SU-DHL-6 (cell line): ENCODE measurements at regions not wholly inside any gene's neighbourhood (a gene's known extent, or its start where the extent isn't known, plus 50 kb on each side); places are given as distances from the start of the nearest gene placed in this dataset.

Experiments used
- H2AFZ ChIP-seq: fragments of 200-600 bp; sonication (generic); 2 replicates; pipeline ENCODE4 v1.6.1; 2014; ENCODE audit warnings: low read depth, mild to moderate bottlenecking, moderate library complexity, mixed read lengths, antibody characterized with exemption, low read length; ENCODE audit not compliant: severe bottlenecking
- H3F3A ChIP-seq: fragments of 200-600 bp; shearing (Covaris generic); 2 replicates; pipeline ENCODE4 v1.6.0; 2016; ENCODE audit warnings: antibody characterized with exemption, mild to moderate bottlenecking; ENCODE audit not compliant: insufficient read depth
- H3K27ac ChIP-seq: fragments of 200-600 bp; sonication (generic); 2 replicates; pipeline ENCODE4 v1.5.1; 2016; ENCODE audit warnings: low read depth, mild to moderate bottlenecking, low read length, moderate library complexity, mixed read lengths
- H3K27me3 ChIP-seq: fragments of 200-600 bp; sonication (generic), shearing (Covaris generic); 2 replicates; pipeline ENCODE4 v1.6.0; 2014; ENCODE audit warnings: mild to moderate bottlenecking, low read length
- H3K36me3 ChIP-seq: fragments of 200-600 bp; sonication (generic); 2 replicates; pipeline ENCODE4 v1.6.1; 2014; ENCODE audit warnings: mild to moderate bottlenecking, low read length, mixed read lengths
- H3K4me2 ChIP-seq: fragments of 300-600, 200-600 bp; shearing (Covaris generic), sonication (generic); 2 replicates; pipeline ENCODE4 v1.6.0; 2014; ENCODE audit warnings: low read length, low read depth, mild to moderate bottlenecking; ENCODE audit not compliant: poor library complexity, severe bottlenecking
- H3K4me3 ChIP-seq: fragments of 200-600 bp; sonication (generic); 2 replicates; pipeline ENCODE4 v1.5.1; 2014; ENCODE audit warnings: antibody characterized with exemption, low read length, mild to moderate bottlenecking, mixed read lengths; ENCODE audit not compliant: insufficient read depth, poor library complexity, severe bottlenecking
- H3K79me2 ChIP-seq: fragments of 200-600 bp; sonication (generic); 2 replicates; pipeline ENCODE4 v1.6.1; 2014; ENCODE audit warnings: mild to moderate bottlenecking, low read length, moderate library complexity; ENCODE audit not compliant: insufficient read depth
- H3K9ac ChIP-seq: fragments of 200-600 bp; sonication (generic); 2 replicates; pipeline ENCODE4 v1.7.0; 2014; ENCODE audit warnings: mild to moderate bottlenecking, low read length
- H3K9me2 ChIP-seq: fragments of 200-600 bp; sonication (generic); replicated peaks from 2 replicates; pipeline ENCODE4 v1.6.1; 2014; ENCODE audit warnings: low read length; ENCODE audit not compliant: insufficient read depth
- H3K9me3 ChIP-seq: fragments of 200-600 bp; sonication (generic); 2 replicates; pipeline ENCODE4 v1.6.1; 2014; ENCODE audit warnings: low read length, mixed read lengths; ENCODE audit not compliant: insufficient read depth
- H4K20me1 ChIP-seq: fragments of 200-600 bp; sonication (generic); 2 replicates; pipeline ENCODE4 v1.6.1; 2014; ENCODE audit warnings: low read depth, mild to moderate bottlenecking, antibody characterized with exemption, low read length, moderate library complexity, mixed read lengths
- CTCF ChIP-seq: fragments of 200-600 bp; sonication (generic); IDR thresholded peaks from one replicate; pipeline ENCODE4 v1.5.1; 2017; ENCODE audit warnings: antibody characterized with exemption, mild to moderate bottlenecking, low read length, moderate library complexity; ENCODE audit not compliant: insufficient read depth, poor library complexity, severe bottlenecking
- EZH2phosphoT487 ChIP-seq: fragments of 200-600 bp; sonication (generic), shearing (Covaris generic); conservative IDR thresholded peaks from 2 replicates; pipeline ENCODE4 v1.6.1; 2018; ENCODE audit warnings: mild to moderate bottlenecking, antibody characterized with exemption, low read length, moderate library complexity, mixed read lengths

GRCh38 chr15:31163769-31164572 lies 62.4 kb upstream of the TRPM1 start:
- no peak overlapping the region for H3K4me3 ChIP-seq
- no peaks in the 10 kb centered on the region for H3K27me3 ChIP-seq
- no peaks in the 10 kb centered on the region for H3F3A ChIP-seq
- no peak overlapping the region for H3K27ac ChIP-seq
- no peaks in the 10 kb centered on the region for H3K9me3 ChIP-seq
- no peaks in the 10 kb centered on the region for H3K9me2 ChIP-seq
- TF ChIP-seq CTCF (no peak), EZH2phosphoT487 (no peak)
- H3K4me2 ChIP-seq: no peak overlapping the region
- H2AFZ ChIP-seq: no peak overlapping the region
- H4K20me1 ChIP-seq: no peaks in the 10 kb centered on the region
- no peaks in the 10 kb centered on the region for H3K36me3 ChIP-seq
- H3K79me2 ChIP-seq: no peaks in the 10 kb centered on the region
- no peak overlapping the region for H3K9ac ChIP-seq

- no peak overlapping the region for H3K4me3 ChIP-seq
- no peaks in the 10 kb centered on the region for H3K9me2 ChIP-seq
- H4K20me1 ChIP-seq: no peaks in the 10 kb centered on the region
- no peak overlapping the region for H3K9ac ChIP-seq
- H3K36me3 ChIP-seq: no peaks in the 10 kb centered on the region
- H3K4me2 ChIP-seq: no peak overlapping the region
- H3K27ac ChIP-seq: no peak overlapping the region
- no peaks in the 10 kb centered on the region for H3K79me2 ChIP-seq
- H3K27me3 ChIP-seq: no peaks in the 10 kb centered on the region
- no peak for TF ChIP-seq EZH2phosphoT487
- TF ChIP-seq CTCF: no peak
- H3K9me3 ChIP-seq: no peaks in the 10 kb centered on the region
- no peak overlapping the region for H2AFZ ChIP-seq
- no peaks in the 10 kb centered on the region for H3F3A ChIP-seq
Measured at GRCh38 chr15:31164573-31164912, 63.0 kb upstream of the TRPM1 start.

GRCh38 chr15:31169558-31169957 lies 68.0 kb upstream of the TRPM1 start:
- no peak overlapping the region for H3K4me2 ChIP-seq
- H2AFZ ChIP-seq: no peak overlapping the region
- H3K36me3 ChIP-seq: no peaks in the 10 kb centered on the region
- TF ChIP-seq CTCF (no peak), EZH2phosphoT487 (no peak)
- no peaks in the 10 kb centered on the region for H3K79me2 ChIP-seq
- H3F3A ChIP-seq: no peaks in the 10 kb centered on the region
- H3K9ac ChIP-seq: no peak overlapping the region
- no peak overlapping the region for H3K27ac ChIP-seq
- H3K9me2 ChIP-seq: no peaks in the 10 kb centered on the region
- no peaks in the 10 kb centered on the region for H3K9me3 ChIP-seq
- H3K27me3 ChIP-seq: no peaks in the 10 kb centered on the region
- H3K4me3 ChIP-seq: no peak overlapping the region
- no peaks in the 10 kb centered on the region for H4K20me1 ChIP-seq
